Endothelial cell of umbilical vein (primary cell): ENCODE measurements at regions not wholly inside any gene's neighbourhood (a gene's known extent, or its start where the extent isn't known, plus 50 kb on each side); places are given as distances from the start of the nearest gene placed in this dataset.

ENCODE experiments used
- BruUV-seq: library from RNA; stranded (reverse); fragments of 400-500 nt; replicated peaks from 2 replicates; lab custom pipeline; 2021; lab: Mats Ljungman, UMichigan
- CTCF ChIA-PET: fragments of 300-600, 350-600 bp; sonication (Branson Sonifier 250); formaldehyde crosslinking; loops from one replicate; lab custom pipeline; 2021; ENCODE audit warnings: antibody characterized with exemption, inconsistent platforms; lab: Charles Lee
- POLR2A ChIA-PET: fragments of 300-600, 350-600 bp; sonication (Branson Sonifier 250); formaldehyde crosslinking; loops from one replicate; lab custom pipeline; 2021; ENCODE audit warnings: antibody characterized with exemption, inconsistent platforms; lab: Charles Lee
- DNase-seq: peaks from one replicate; pipeline ENCODE4 v3.0.0-alpha.2; 2011; ENCODE audit warnings: low read depth, low spot score
- FAIRE-seq: peaks from 2 replicates; lab custom pipeline; 2011; peaks lifted over from hg19 to GRCh38; lab: Jason Lieb, UNC
- H2AFZ ChIP-seq: 2 replicates; pipeline ENCODE4 v1.6.0; 2012; ENCODE audit warnings: low read depth, low read length, control low read depth, inconsistent platforms
- H3K27ac ChIP-seq: 2 replicates; pipeline ENCODE4 v1.5.1; 2011; ENCODE audit warnings: low read depth, mild to moderate bottlenecking, control low read depth, low read length, moderate library complexity; ENCODE audit not compliant: insufficient read depth
- H3K27me3 ChIP-seq, 2 experiments: 2 replicates each; pipeline versions ENCODE4 v1.6.0 to v1.6.1; 2011; ENCODE audit warnings: low read length in 2 of 2, mixed read lengths in 1 of 2; ENCODE audit not compliant: control insufficient read depth in 2 of 2, insufficient read depth in 2 of 2
- H3K36me3 ChIP-seq, 2 experiments: 2 replicates in 1 of 2; 3 replicates in 1 of 2; pipeline ENCODE4 v1.5.1; 2011; ENCODE audit warnings: low read length in 2 of 2, mild to moderate bottlenecking in 1 of 2, moderate library complexity in 1 of 2; ENCODE audit not compliant: control insufficient read depth in 2 of 2, insufficient read depth in 2 of 2; ENCODE audit errors: extremely low read depth in 1 of 2
- H3K4me1 ChIP-seq: 3 replicates; pipeline ENCODE4 v1.5.1; 2011; ENCODE audit warnings: mild to moderate bottlenecking, low read length; ENCODE audit not compliant: control insufficient read depth, insufficient read depth; ENCODE audit errors: extremely low read depth
- H3K4me2 ChIP-seq: 2 replicates; pipeline ENCODE4 v1.6.1; 2011; ENCODE audit warnings: low read length, control low read depth, mixed read lengths; ENCODE audit not compliant: insufficient read depth
- H3K4me3 ChIP-seq, 3 experiments: fragments of 200-600 bp in 1 of 3; sonication (generic), shearing (Covaris generic) in 1 of 3; replicated peaks in 1 of 3; 2 replicates each; pipeline ENCODE4 v1.5.1; 2011 to 2016; ENCODE audit warnings: control low read depth in 3 of 3, low read length in 3 of 3, mild to moderate bottlenecking in 2 of 3, inconsistent platforms in 1 of 3, low read depth in 1 of 3, moderate library complexity in 1 of 3; ENCODE audit not compliant: insufficient read depth in 1 of 3
- H3K79me2 ChIP-seq: 2 replicates; pipeline ENCODE4 v1.6.0; 2012; ENCODE audit warnings: low read length, inconsistent platforms; ENCODE audit not compliant: control insufficient read depth, insufficient read depth
- H3K9ac ChIP-seq: replicated peaks from 2 replicates; pipeline ENCODE3; 2011; ENCODE audit warnings: low read length, control low read depth; ENCODE audit not compliant: insufficient read depth; ENCODE audit errors: extremely low read depth
- H3K9me1 ChIP-seq: replicated peaks from 3 replicates; pipeline ENCODE4 v1.6.0; 2011; ENCODE audit warnings: mild to moderate bottlenecking, low read length; ENCODE audit not compliant: control insufficient read depth, insufficient read depth; ENCODE audit errors: extremely low read depth
- H3K9me3 ChIP-seq: replicated peaks from 2 replicates; pipeline ENCODE4 v1.5.1; 2012; ENCODE audit warnings: low read length, inconsistent platforms; ENCODE audit not compliant: control insufficient read depth, insufficient read depth
- H4K20me1 ChIP-seq: replicated peaks from 2 replicates; pipeline ENCODE3; 2011; ENCODE audit warnings: mild to moderate bottlenecking, low read length; ENCODE audit not compliant: control insufficient read depth, insufficient read depth; ENCODE audit errors: extremely low read depth
- EZH2 ChIP-seq: IDR thresholded peaks from 2 replicates; pipeline ENCODE4 v1.6.1; 2012; ENCODE audit warnings: borderline replicate concordance, low read depth, mild to moderate bottlenecking, moderate library complexity, low read length, inconsistent platforms; ENCODE audit not compliant: severe bottlenecking
- FOS ChIP-seq: IDR thresholded peaks from 2 replicates; pipeline ENCODE4 v1.6.1; 2011; ENCODE audit warnings: mild to moderate bottlenecking, low read length, moderate library complexity, borderline replicate concordance; ENCODE audit not compliant: insufficient read depth
- GATA2 ChIP-seq: IDR thresholded peaks from 2 replicates; pipeline ENCODE4 v1.7.0; 2011; ENCODE audit warnings: low read depth, mild to moderate bottlenecking, moderate library complexity, mixed read lengths, low read length; ENCODE audit not compliant: insufficient read length, insufficient read depth
- JUN ChIP-seq: IDR thresholded peaks from 2 replicates; pipeline ENCODE4 v1.6.1; 2011; ENCODE audit warnings: borderline replicate concordance, low read depth; ENCODE audit not compliant: insufficient read length, insufficient read depth
- MAX ChIP-seq: IDR thresholded peaks from 2 replicates; pipeline ENCODE4 v1.6.1; 2011; ENCODE audit not compliant: insufficient read depth, insufficient read length
- MYC ChIP-seq: IDR thresholded peaks from one replicate; pipeline ENCODE4 v1.6.1; 2011; ENCODE audit warnings: mild to moderate bottlenecking, low read depth, low read length
- POLR2A ChIP-seq: IDR thresholded peaks from 2 replicates; pipeline ENCODE4 v1.6.1; 2012; ENCODE audit warnings: low read depth, mild to moderate bottlenecking, control low read depth, low read length
- POLR2AphosphoS5 ChIP-seq: IDR thresholded peaks from 2 replicates; pipeline ENCODE4 v1.6.1; 2012; ENCODE audit warnings: low read depth, mild to moderate bottlenecking, control low read depth, low read length, moderate library complexity; ENCODE audit not compliant: insufficient read depth
- dilution Hi-C: fragments of 300-500 bp; cut with MboI; formaldehyde crosslinking; loops from one replicate; pipeline ENCODE4 v1.15.0; 2019; ENCODE audit warnings: low sequenced_read_pairs; ENCODE audit not compliant: extremely low pct_ligation_motif_present
- intact Hi-C: fragments of 100-400 bp; cut with micrococcal nuclease; formaldehyde crosslinking; loops from one replicate; pipeline ENCODE4 v1.10.0; 2022
- TF ChIP-seq, protein P1 (sequence below), 2 donors: IDR thresholded peaks; 1 replicate in 1 of 2; 2 replicates in 1 of 2; pipeline ENCODE4 v1.5.1; 2011; ENCODE audit warnings: low read length in 2 of 2, mild to moderate bottlenecking in 2 of 2, moderate library complexity in 2 of 2, control low read depth in 1 of 2, inconsistent platforms in 1 of 2, low read depth in 1 of 2; ENCODE audit not compliant: insufficient read depth in 1 of 2; ENCODE audit errors: extremely low read depth in 1 of 2

DNA sequence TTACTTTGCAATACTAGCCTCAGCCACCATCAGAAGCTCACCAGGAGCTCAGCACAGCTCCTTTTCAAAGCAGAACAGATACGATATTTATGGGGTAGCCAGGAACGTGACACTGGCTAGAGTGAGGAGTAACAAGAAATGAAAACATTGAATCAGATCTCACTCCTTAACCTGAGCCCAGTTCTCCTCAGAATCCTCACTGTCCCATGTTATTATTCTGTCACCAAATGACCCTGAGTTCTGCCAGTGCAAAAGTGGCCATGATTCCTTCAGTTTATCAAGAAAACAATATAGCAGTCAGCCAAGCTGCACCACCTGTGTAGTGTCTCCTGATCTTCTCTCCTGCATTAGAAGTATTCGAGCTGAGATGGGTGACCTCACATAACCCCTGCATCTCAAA, 956.7 kb downstream of the TUSC7 start:
- no peaks in the 10 kb centered on the region for H3K9me1 ChIP-seq
- no TSS peak for BruUV-seq
- H3K4me3 ChIP-seq: no peak overlapping the region
- DNase-seq: no peak
- ChIA-PET POLR2A (no interaction called here), CTCF (interaction anchor here (0.8 to 1.3 kb wide), 3 partner anchors 12 to 117 kb away, joined by 3 to 5 read pairs (median 3); no protein-coding TSS in a partner anchor)
- peaks cover 0 to 2% of the 10 kb centered on the region in 2 experiments for H3K27me3 ChIP-seq
- TF ChIP-seq POLR2A (no peak), MYC (no peak), EZH2 (no peak), MAX (no peak), FOS (no peak), GATA2 (no peak), JUN (no peak), POLR2AphosphoS5 (no peak)
- TF ChIP-seq, protein P1, sequence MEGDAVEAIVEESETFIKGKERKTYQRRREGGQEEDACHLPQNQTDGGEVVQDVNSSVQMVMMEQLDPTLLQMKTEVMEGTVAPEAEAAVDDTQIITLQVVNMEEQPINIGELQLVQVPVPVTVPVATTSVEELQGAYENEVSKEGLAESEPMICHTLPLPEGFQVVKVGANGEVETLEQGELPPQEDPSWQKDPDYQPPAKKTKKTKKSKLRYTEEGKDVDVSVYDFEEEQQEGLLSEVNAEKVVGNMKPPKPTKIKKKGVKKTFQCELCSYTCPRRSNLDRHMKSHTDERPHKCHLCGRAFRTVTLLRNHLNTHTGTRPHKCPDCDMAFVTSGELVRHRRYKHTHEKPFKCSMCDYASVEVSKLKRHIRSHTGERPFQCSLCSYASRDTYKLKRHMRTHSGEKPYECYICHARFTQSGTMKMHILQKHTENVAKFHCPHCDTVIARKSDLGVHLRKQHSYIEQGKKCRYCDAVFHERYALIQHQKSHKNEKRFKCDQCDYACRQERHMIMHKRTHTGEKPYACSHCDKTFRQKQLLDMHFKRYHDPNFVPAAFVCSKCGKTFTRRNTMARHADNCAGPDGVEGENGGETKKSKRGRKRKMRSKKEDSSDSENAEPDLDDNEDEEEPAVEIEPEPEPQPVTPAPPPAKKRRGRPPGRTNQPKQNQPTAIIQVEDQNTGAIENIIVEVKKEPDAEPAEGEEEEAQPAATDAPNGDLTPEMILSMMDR (IDR thresholded peaks at IDR 0.05; ENCODE audit: extremely low read depth in 1 of 2, insufficient read depth in 1 of 2, low read depth in 1 of 2, low read length in 2 of 2): no peak
- no peaks in the 10 kb centered on the region for H3K9me3 ChIP-seq
- H3K4me1 ChIP-seq: no peaks in the 10 kb centered on the region
- no peak overlapping the region for H3K4me2 ChIP-seq
- dilution Hi-C loops (no loop called here), intact Hi-C loops (no loop called here)
- H3K79me2 ChIP-seq: no peaks in the 10 kb centered on the region
- FAIRE-seq: no peak
- H2AFZ ChIP-seq: no peak overlapping the region
- H4K20me1 ChIP-seq: no peaks in the 10 kb centered on the region
- no peaks in the 10 kb centered on the region for H3K36me3 ChIP-seq
- no peak overlapping the region for H3K9ac ChIP-seq
- no peak overlapping the region for H3K27ac ChIP-seq
